NT2/D1 (cell line): ENCODE measurements at regions not wholly inside any gene's neighbourhood (a gene's known extent, or its start where the extent isn't known, plus 50 kb on each side); places are given as distances from the start of the nearest gene placed in this dataset.

Source experiments
- DNase-seq: peaks from one replicate; pipeline ENCODE4 v3.0.0-alpha.2; 2011; ENCODE audit warnings: low read depth, low spot score
- H3K27me3 ChIP-seq: 2 replicates; pipeline ENCODE4 v1.6.0; 2011; ENCODE audit warnings: mild to moderate bottlenecking; ENCODE audit not compliant: insufficient read length, insufficient read depth
- H3K36me3 ChIP-seq: 2 replicates; pipeline ENCODE4 v1.6.1; 2011; ENCODE audit warnings: mild to moderate bottlenecking, low read length, mixed read lengths; ENCODE audit not compliant: insufficient read depth, insufficient read length
- H3K4me1 ChIP-seq: 2 replicates; pipeline ENCODE4 v1.5.1; 2011; ENCODE audit not compliant: insufficient read depth, insufficient read length
- H3K4me3 ChIP-seq: 2 replicates; pipeline ENCODE4 v1.5.1; 2011; ENCODE audit warnings: low read depth; ENCODE audit not compliant: insufficient read length
- H3K9ac ChIP-seq: 2 replicates; pipeline ENCODE4 v1.6.0; 2011; ENCODE audit warnings: low read depth; ENCODE audit not compliant: insufficient read length
- H3K9me3 ChIP-seq: 2 replicates; pipeline ENCODE4 v1.5.1; 2011; ENCODE audit warnings: mild to moderate bottlenecking, low read length; ENCODE audit not compliant: insufficient read depth
- SUZ12 ChIP-seq: IDR thresholded peaks from 2 replicates; pipeline ENCODE4 v1.6.1; 2011; ENCODE audit not compliant: insufficient read length, insufficient read depth; ENCODE audit errors: extremely low read depth
- YY1 ChIP-seq: IDR thresholded peaks from 2 replicates; pipeline ENCODE4 v1.6.1; 2011; ENCODE audit not compliant: insufficient read length, insufficient read depth
- ZNF274 ChIP-seq: IDR thresholded peaks from 2 replicates; pipeline ENCODE4 v1.6.1; 2011; ENCODE audit warnings: mild to moderate bottlenecking, low read depth, low read length

GRCh38 chr18:24999650-25000267 is 352.2 kb downstream of the ZNF521 start:
- Histone ChIP-seq H3K9ac (no peak overlapping the region), H3K9me3 (no peaks in the 10 kb centered on the region), H3K36me3 (no peaks in the 10 kb centered on the region), H3K27me3 (no peaks in the 10 kb centered on the region), H3K4me1 (no peaks in the 10 kb centered on the region), H3K4me3 (no peak overlapping the region)
- DNase-seq, result no peak
- TF ChIP-seq SUZ12 (no peak), ZNF274 (no peak), YY1 (no peak)

- no peak for TF ChIP-seq ZNF274
- TF ChIP-seq SUZ12, result no peak
- TF ChIP-seq YY1, result no peak
- H3K27me3 ChIP-seq, result no peaks in the 10 kb centered on the region
Observed at GRCh38 chr18:25001803-25002202, 350.2 kb downstream of the ZNF521 start.

GRCh38 chr18:25005541-25006403 is 346.2 kb downstream of the ZNF521 start:
- H3K9me3 ChIP-seq, result no peaks in the 10 kb centered on the region
- DNase-seq, result no peak
- TF ChIP-seq SUZ12 (no peak), ZNF274 (no peak), YY1 (no peak)

More at GRCh38 chr18:25001803-25002202, 350.2 kb downstream of the ZNF521 start:
- Histone ChIP-seq H3K9ac (no peak overlapping the region), H3K4me3 (no peak overlapping the region), H3K9me3 (no peaks in the 10 kb centered on the region), H3K36me3 (no peaks in the 10 kb centered on the region), H3K4me1 (no peaks in the 10 kb centered on the region)
- DNase-seq, result no peak

GRCh38 chr18:25010623-25011374 is 341.2 kb downstream of the ZNF521 start:
- no peak overlapping the region for H3K9ac ChIP-seq
- H3K4me1 ChIP-seq, result no peaks in the 10 kb centered on the region
- no peaks in the 10 kb centered on the region for H3K9me3 ChIP-seq
- DNase-seq, result no peak
- TF ChIP-seq YY1 (no peak), SUZ12 (no peak)
- H3K36me3 ChIP-seq, result no peaks in the 10 kb centered on the region
- H3K4me3 ChIP-seq, result no peak overlapping the region
- H3K27me3 ChIP-seq, result no peaks in the 10 kb centered on the region

More at GRCh38 chr18:25005541-25006403, 346.2 kb downstream of the ZNF521 start:
- Histone ChIP-seq H3K4me1 (no peaks in the 10 kb centered on the region), H3K9ac (no peak overlapping the region), H3K27me3 (no peaks in the 10 kb centered on the region), H3K4me3 (no peak overlapping the region), H3K36me3 (no peaks in the 10 kb centered on the region)
